Epithelial cell of proximal tubule (primary cell): ENCODE measurements at regions not wholly inside any gene's neighbourhood (a gene's known extent, or its start where the extent isn't known, plus 50 kb on each side); places are given as distances from the start of the nearest gene placed in this dataset.

Experiments used
- DNase-seq: peaks from one replicate; pipeline ENCODE4 v3.0.0-alpha.2; 2011; ENCODE audit warnings: low read depth
- H3K4me3 ChIP-seq: 2 replicates; pipeline ENCODE4 v1.5.1; 2011; ENCODE audit warnings: low read depth, mild to moderate bottlenecking, low read length
- TF ChIP-seq, protein P1 (sequence below): conservative IDR thresholded peaks from 2 replicates; pipeline ENCODE4 v1.5.1; 2012; ENCODE audit warnings: low read depth, mild to moderate bottlenecking, low read length

GRCh38 chr3:6518709-6519345 lies 342.1 kb upstream of the GRM7 start:
- TF ChIP-seq, protein P1, sequence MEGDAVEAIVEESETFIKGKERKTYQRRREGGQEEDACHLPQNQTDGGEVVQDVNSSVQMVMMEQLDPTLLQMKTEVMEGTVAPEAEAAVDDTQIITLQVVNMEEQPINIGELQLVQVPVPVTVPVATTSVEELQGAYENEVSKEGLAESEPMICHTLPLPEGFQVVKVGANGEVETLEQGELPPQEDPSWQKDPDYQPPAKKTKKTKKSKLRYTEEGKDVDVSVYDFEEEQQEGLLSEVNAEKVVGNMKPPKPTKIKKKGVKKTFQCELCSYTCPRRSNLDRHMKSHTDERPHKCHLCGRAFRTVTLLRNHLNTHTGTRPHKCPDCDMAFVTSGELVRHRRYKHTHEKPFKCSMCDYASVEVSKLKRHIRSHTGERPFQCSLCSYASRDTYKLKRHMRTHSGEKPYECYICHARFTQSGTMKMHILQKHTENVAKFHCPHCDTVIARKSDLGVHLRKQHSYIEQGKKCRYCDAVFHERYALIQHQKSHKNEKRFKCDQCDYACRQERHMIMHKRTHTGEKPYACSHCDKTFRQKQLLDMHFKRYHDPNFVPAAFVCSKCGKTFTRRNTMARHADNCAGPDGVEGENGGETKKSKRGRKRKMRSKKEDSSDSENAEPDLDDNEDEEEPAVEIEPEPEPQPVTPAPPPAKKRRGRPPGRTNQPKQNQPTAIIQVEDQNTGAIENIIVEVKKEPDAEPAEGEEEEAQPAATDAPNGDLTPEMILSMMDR, result no peak
- no peak overlapping the region for H3K4me3 ChIP-seq
- DNase-seq, result no peak

GRCh38 chr3:6521369-6522113 lies 339.4 kb upstream of the GRM7 start:
- TF ChIP-seq, protein P1, result no peak
- DNase-seq, result no peak
- no peak overlapping the region for H3K4me3 ChIP-seq

GRCh38 chr3:6522191-6522590 lies 338.7 kb upstream of the GRM7 start:
- TF ChIP-seq, protein P1, result no peak
- H3K4me3 ChIP-seq, result no peak overlapping the region
- no peak for DNase-seq

- no peak for DNase-seq
- TF ChIP-seq, protein P1, result no peak
- no peak overlapping the region for H3K4me3 ChIP-seq
Observed at GRCh38 chr3:6523043-6523442, 337.9 kb upstream of the GRM7 start.

GRCh38 chr3:6524479-6524878 lies 336.4 kb upstream of the GRM7 start:
- TF ChIP-seq, protein P1, result no peak
- no peak overlapping the region for H3K4me3 ChIP-seq
- DNase-seq, result no peak

DNA sequence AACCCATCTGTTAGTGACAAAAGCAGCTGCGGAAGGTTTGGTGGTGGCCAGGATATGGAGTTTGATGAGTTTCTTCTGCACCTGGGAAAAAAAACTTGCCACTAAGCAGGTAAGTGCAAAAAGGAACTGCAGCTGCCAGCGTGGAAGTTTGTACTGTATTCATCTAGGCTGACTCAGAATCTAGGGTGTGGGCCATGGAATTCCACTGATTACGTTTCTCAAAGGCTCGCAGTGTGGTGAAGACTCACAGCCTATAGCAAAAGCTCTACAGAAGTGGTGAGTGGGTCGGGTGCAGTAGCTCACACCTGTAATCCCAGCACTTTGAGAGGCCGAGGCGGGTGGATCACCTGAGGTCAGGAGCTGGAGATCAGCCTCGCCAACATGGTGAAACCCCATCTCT lies 334.6 kb upstream of the GRM7 start:
- TF ChIP-seq, protein P1, result no peak

GRCh38 chr3:6526861-6527260 lies 334.1 kb upstream of the GRM7 start:
- DNase-seq, result no peak
- no peak overlapping the region for H3K4me3 ChIP-seq
- TF ChIP-seq, protein P1, result no peak

More for the DNA sequence above, 334.6 kb upstream of the GRM7 start:
- no peak for DNase-seq
- no peak overlapping the region for H3K4me3 ChIP-seq
